ENCODE measurements at regions not wholly inside any gene's neighbourhood (a gene's known extent, or its start where the extent isn't known, plus 50 kb on each side); places are given as distances from the start of the nearest gene placed in this dataset.

GRCh38 chr9:90070056-90070455, 465.2 kb downstream of the GADD45G start:
- TF ChIP-seq NFIC (IDR thresholded peaks at IDR 0.05): no peak
- TF ChIP-seq, protein P1, sequence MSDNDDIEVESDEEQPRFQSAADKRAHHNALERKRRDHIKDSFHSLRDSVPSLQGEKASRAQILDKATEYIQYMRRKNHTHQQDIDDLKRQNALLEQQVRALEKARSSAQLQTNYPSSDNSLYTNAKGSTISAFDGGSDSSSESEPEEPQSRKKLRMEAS (IDR thresholded peaks at IDR 0.05): no peak
- TF ChIP-seq TCF12 (IDR thresholded peaks at IDR 0.05; ENCODE audit: low read depth): no peak
- no peak for TF ChIP-seq EGR1 (IDR thresholded peaks at IDR 0.05)
- TF ChIP-seq EP300 (IDR thresholded peaks at IDR 0.05; ENCODE audit: borderline replicate concordance): no peak
- TF ChIP-seq CREB1 (IDR thresholded peaks at IDR 0.05; ENCODE audit: low read depth): no peak

DNA sequence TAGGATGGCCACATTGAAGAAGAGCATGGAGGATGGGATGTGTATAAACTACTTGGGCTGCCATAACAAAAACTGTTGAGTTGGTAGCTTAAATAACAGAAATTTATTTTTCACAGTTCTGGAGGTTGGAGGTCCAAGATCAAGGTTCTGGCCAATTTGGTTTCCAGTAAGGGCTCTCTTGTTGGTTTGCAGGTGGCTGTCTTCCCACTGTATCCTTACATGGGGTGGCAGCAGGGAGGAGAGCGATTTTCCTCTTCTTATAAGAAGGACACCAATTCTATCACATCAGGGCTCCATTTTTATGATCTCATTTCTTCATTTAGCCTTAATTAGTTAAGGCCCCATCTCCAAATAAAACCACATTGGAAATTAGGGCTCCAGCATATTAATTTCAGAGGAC, 465.7 kb downstream of the GADD45G start:
- no peak for TF ChIP-seq TEAD4 (IDR thresholded peaks at IDR 0.05)
- TF ChIP-seq USF1 (IDR thresholded peaks at IDR 0.05): no peak
- TF ChIP-seq TCF12 (IDR thresholded peaks at IDR 0.05; ENCODE audit: low read depth): no peak
- TF ChIP-seq CEBPB (IDR thresholded peaks at IDR 0.05): no peak
- TF ChIP-seq RAD21 (IDR thresholded peaks at IDR 0.05; ENCODE audit: low read depth): no peak
- TF ChIP-seq, protein P2, sequence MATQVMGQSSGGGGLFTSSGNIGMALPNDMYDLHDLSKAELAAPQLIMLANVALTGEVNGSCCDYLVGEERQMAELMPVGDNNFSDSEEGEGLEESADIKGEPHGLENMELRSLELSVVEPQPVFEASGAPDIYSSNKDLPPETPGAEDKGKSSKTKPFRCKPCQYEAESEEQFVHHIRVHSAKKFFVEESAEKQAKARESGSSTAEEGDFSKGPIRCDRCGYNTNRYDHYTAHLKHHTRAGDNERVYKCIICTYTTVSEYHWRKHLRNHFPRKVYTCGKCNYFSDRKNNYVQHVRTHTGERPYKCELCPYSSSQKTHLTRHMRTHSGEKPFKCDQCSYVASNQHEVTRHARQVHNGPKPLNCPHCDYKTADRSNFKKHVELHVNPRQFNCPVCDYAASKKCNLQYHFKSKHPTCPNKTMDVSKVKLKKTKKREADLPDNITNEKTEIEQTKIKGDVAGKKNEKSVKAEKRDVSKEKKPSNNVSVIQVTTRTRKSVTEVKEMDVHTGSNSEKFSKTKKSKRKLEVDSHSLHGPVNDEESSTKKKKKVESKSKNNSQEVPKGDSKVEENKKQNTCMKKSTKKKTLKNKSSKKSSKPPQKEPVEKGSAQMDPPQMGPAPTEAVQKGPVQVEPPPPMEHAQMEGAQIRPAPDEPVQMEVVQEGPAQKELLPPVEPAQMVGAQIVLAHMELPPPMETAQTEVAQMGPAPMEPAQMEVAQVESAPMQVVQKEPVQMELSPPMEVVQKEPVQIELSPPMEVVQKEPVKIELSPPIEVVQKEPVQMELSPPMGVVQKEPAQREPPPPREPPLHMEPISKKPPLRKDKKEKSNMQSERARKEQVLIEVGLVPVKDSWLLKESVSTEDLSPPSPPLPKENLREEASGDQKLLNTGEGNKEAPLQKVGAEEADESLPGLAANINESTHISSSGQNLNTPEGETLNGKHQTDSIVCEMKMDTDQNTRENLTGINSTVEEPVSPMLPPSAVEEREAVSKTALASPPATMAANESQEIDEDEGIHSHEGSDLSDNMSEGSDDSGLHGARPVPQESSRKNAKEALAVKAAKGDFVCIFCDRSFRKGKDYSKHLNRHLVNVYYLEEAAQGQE (IDR thresholded peaks at IDR 0.05; ENCODE audit: low read depth): no peak
- no peak for TF ChIP-seq TAF1 (IDR thresholded peaks at IDR 0.05; ENCODE audit: low read depth)
- TF ChIP-seq ZBTB7A (IDR thresholded peaks at IDR 0.05; ENCODE audit: low read depth): no peak
- TF ChIP-seq EGR1 (IDR thresholded peaks at IDR 0.05): no peak
- TF ChIP-seq CREB1 (IDR thresholded peaks at IDR 0.05; ENCODE audit: low read depth): no peak
- TF ChIP-seq FOXM1 (IDR thresholded peaks at IDR 0.05; ENCODE audit: borderline replicate concordance, low read depth): no peak
- no peak for TF ChIP-seq NFIC (IDR thresholded peaks at IDR 0.05)
- TF ChIP-seq EP300 (IDR thresholded peaks at IDR 0.05; ENCODE audit: borderline replicate concordance): no peak
- no peak for TF ChIP-seq YY1 (IDR thresholded peaks at IDR 0.05; ENCODE audit: low read depth)
- TF ChIP-seq, protein P1 (IDR thresholded peaks at IDR 0.05): no peak

DNA sequence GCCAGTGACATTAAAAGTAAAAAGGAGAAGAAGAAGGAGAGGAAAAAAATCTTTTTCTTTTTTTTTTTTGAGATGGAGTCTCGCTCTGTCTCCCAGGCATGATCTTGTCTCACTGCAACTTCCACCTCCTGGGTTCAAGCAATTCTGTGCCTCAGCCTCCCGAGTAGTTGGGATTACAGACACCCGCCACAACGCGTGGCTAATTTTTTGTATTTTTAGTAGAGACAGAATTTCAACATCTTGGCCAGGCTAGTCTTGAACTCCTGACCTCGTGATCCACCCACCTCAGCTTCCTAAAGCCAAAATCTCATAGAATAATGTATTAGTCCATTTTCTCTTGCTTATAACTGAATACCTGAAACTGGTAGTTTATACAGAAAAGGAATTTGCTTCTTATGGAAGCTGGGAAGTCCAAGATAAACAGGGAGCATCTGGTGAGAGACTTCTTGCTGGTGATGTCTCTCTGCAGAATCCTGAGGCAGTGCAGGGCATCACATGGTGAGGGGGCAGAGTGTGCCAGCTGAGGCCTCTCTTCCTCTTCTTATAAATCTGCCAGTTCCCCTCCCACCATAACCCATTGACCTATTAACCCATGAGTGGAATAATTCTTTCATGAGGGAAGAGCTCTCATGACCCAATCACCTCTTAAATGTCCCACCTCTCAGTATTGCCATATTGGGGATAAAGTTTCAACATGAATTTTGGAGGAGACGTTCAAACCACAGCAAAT, 466.3 kb downstream of the GADD45G start:
- no peak for TF ChIP-seq YY1 (IDR thresholded peaks at IDR 0.05; ENCODE audit: low read depth)
- no peak for TF ChIP-seq CREB1 (IDR thresholded peaks at IDR 0.05; ENCODE audit: low read depth)
- no peak for TF ChIP-seq ZBTB7A (IDR thresholded peaks at IDR 0.05; ENCODE audit: low read depth)
- no peak for TF ChIP-seq EP300 (IDR thresholded peaks at IDR 0.05; ENCODE audit: borderline replicate concordance)
- TF ChIP-seq RAD21 (IDR thresholded peaks at IDR 0.05; ENCODE audit: low read depth): no peak
- no peak for TF ChIP-seq TAF1 (IDR thresholded peaks at IDR 0.05; ENCODE audit: low read depth)
- TF ChIP-seq, protein P2 (IDR thresholded peaks at IDR 0.05; ENCODE audit: low read depth): no peak

DNA sequence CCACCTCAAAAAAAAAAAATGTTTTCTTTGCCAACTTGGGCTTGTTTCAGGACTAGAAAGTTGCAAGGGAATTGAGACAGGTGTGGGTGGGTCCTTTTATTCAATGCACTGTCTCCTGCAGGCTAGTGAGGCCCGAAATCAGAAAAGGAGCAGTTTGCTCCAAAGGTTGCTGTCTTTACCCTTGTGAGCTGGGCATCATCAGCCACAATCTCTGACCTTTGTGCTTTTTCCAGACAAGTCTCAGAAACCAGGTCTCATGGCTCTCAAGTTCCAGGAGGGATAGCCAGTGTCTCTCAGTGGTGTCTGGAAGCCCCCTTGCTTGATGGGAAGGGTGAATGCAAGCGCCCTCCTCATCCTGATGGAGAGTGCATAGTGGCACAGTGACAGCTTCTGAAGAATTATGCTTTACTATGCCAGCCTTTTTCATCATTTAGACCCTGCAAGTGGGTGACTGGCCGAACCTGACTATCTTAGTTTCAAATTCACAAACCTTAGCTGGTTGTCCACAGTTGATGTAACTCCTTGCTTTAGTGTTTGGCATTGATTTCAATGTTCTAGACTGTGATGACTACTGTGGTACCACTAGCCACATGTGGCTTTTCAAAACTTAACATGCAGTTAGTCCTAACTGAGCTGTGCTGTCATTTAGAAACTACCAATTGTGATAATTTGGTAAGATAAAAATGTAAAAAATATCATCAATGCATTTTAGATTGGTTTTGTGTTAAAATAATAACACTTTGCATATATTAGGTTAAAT, 468.6 kb downstream of the GADD45G start:
- TF ChIP-seq, protein P2 (IDR thresholded peaks at IDR 0.05; ENCODE audit: low read depth): no peak
- no peak for TF ChIP-seq CREB1 (IDR thresholded peaks at IDR 0.05; ENCODE audit: low read depth)
- TF ChIP-seq, protein P1 (IDR thresholded peaks at IDR 0.05): no peak
- no peak for TF ChIP-seq ZBTB7A (IDR thresholded peaks at IDR 0.05; ENCODE audit: low read depth)
- no peak for TF ChIP-seq TAF1 (IDR thresholded peaks at IDR 0.05; ENCODE audit: low read depth)
- no peak for TF ChIP-seq TEAD4 (IDR thresholded peaks at IDR 0.05)
- no peak for TF ChIP-seq YY1 (IDR thresholded peaks at IDR 0.05; ENCODE audit: low read depth)
- no peak for TF ChIP-seq TCF12 (IDR thresholded peaks at IDR 0.05; ENCODE audit: low read depth)
- no peak for TF ChIP-seq EGR1 (IDR thresholded peaks at IDR 0.05)
- TF ChIP-seq RAD21 (IDR thresholded peaks at IDR 0.05; ENCODE audit: low read depth): no peak
